CD4-positive, alpha-beta memory T cell (primary cell): ENCODE measurements at regions not wholly inside any gene's neighbourhood (a gene's known extent, or its start where the extent isn't known, plus 50 kb on each side); places are given as distances from the start of the nearest gene placed in this dataset.
A peak's percentile ranks its signal among the peaks of the same experiment; 100 is the strongest.

Experiments used
- CTCF ChIA-PET: fragments of 350-600 bp; sonication (Branson Sonifier 250); formaldehyde crosslinking; loops from one replicate; lab custom pipeline; 2021; ENCODE audit warnings: inconsistent platforms; ENCODE audit not compliant: partially characterized antibody; lab: Charles Lee
- POLR2A ChIA-PET: fragments of 350-600 bp; sonication (Branson Sonifier 250); formaldehyde crosslinking; loops from one replicate; lab custom pipeline; 2021; ENCODE audit not compliant: partially characterized antibody; lab: Charles Lee
- DNase-seq, 5 donors: peaks; one replicate each; pipeline versions ENCODE4 v3.0.0 to v3.0.0-alpha.2; 2020 to 2022; ENCODE audit warnings: mixed read lengths in 1 of 5
- H3K27ac ChIP-seq: one replicate; pipeline ENCODE4 v1.7.0; 2013; ENCODE audit warnings: low read depth, low read length
- H3K27me3 ChIP-seq: 2 replicates; pipeline ENCODE4 v1.7.0; 2013; ENCODE audit warnings: mild to moderate bottlenecking, low read length, moderate library complexity; ENCODE audit not compliant: insufficient read depth
- H3K36me3 ChIP-seq: 2 replicates; pipeline ENCODE4 v1.7.0; 2013; ENCODE audit warnings: mild to moderate bottlenecking, low read length, moderate library complexity; ENCODE audit not compliant: insufficient read depth
- H3K4me1 ChIP-seq: 2 replicates; pipeline ENCODE4 v1.7.0; 2013; ENCODE audit warnings: mild to moderate bottlenecking, low read length, moderate library complexity; ENCODE audit not compliant: insufficient read depth
- H3K4me3 ChIP-seq, 2 donors: one replicate each; pipeline ENCODE4 v1.7.0; 2013; ENCODE audit warnings: low read length in 2 of 2, mild to moderate bottlenecking in 1 of 2
- H3K9me3 ChIP-seq, 2 donors: one replicate each; pipeline ENCODE4 v1.7.0; 2013; ENCODE audit warnings: low read length in 2 of 2, control low read depth in 1 of 2; ENCODE audit not compliant: control insufficient read depth in 1 of 2
- H3K27ac Mint-ChIP-seq, 7 donors: one replicate each; pipeline ENCODE4 v1.8.0; 2020 to 2021; ENCODE audit warnings: mixed read lengths in 7 of 7, mild to moderate bottlenecking in 6 of 7, inconsistent platforms in 3 of 7, moderate library complexity in 3 of 7
- H3K27me3 Mint-ChIP-seq, 2 donors: one replicate each; pipeline ENCODE4 v1.8.0; 2020 to 2021; ENCODE audit warnings: mixed read lengths in 2 of 2
- H3K36me3 Mint-ChIP-seq, 2 donors: one replicate each; pipeline ENCODE4 v1.8.0; 2020 to 2021; ENCODE audit warnings: mixed read lengths in 2 of 2, inconsistent platforms in 1 of 2, mild to moderate bottlenecking in 1 of 2
- H3K4me1 Mint-ChIP-seq, 4 donors: one replicate each; pipeline ENCODE4 v1.8.0; 2020 to 2021; ENCODE audit warnings: mixed read lengths in 4 of 4, mild to moderate bottlenecking in 1 of 4
- H3K4me3 Mint-ChIP-seq, 8 donors: one replicate each; pipeline ENCODE4 v1.8.0; 2020 to 2021; ENCODE audit warnings: mixed read lengths in 8 of 8, mild to moderate bottlenecking in 7 of 8, moderate library complexity in 6 of 8, inconsistent platforms in 3 of 8
- H3K9me3 Mint-ChIP-seq, 8 donors: one replicate each; pipeline ENCODE4 v1.8.0; 2020 to 2021; ENCODE audit warnings: mixed read lengths in 8 of 8, mild to moderate bottlenecking in 5 of 8, inconsistent platforms in 3 of 8, moderate library complexity in 1 of 8
- intact Hi-C: fragments of 100-400 bp; cut with micrococcal nuclease; formaldehyde crosslinking; loops from one replicate; pipeline ENCODE4 v1.15.1; 2023

- ChIA-PET CTCF (interaction anchor here (1.0 to 1.6 kb wide), 3 partner anchors 21 to 31 kb away, joined by 3 to 4 read pairs (median 4); no protein-coding TSS in a partner anchor), POLR2A (no interaction called here)
- Mint-ChIP-seq H3K4me3 (no peak overlapping the region), H3K27me3 (peaks cover 1 to 18% of the 10 kb centered on the region in 2 donors), H3K27ac (no peak overlapping the region), H3K9me3 (no peaks in the 10 kb centered on the region), H3K4me1 (no peaks in the 10 kb centered on the region), H3K36me3 (no peaks in the 10 kb centered on the region)
- DNase-seq = no peak
- H3K4me1 ChIP-seq = no peaks in the 10 kb centered on the region
- intact Hi-C loops = no loop called here
- H3K4me3 ChIP-seq = no peak overlapping the region
- no peak overlapping the region for H3K27ac ChIP-seq
- H3K36me3 ChIP-seq = no peaks in the 10 kb centered on the region
- no peaks in the 10 kb centered on the region for H3K27me3 ChIP-seq
- H3K9me3 ChIP-seq = no peaks in the 10 kb centered on the region
Measured at GRCh38 chr10:30560326-30560725, 69.2 kb downstream of the LYZL2 start.

GRCh38 chr10:30559180-30559579, 70.4 kb downstream of the LYZL2 start:
- no peak for DNase-seq
- Histone ChIP-seq H3K27me3 (no peaks in the 10 kb centered on the region), H3K27ac (no peak overlapping the region), H3K9me3 (no peaks in the 10 kb centered on the region), H3K4me1 (no peaks in the 10 kb centered on the region), H3K36me3 (no peaks in the 10 kb centered on the region), H3K4me3 (no peak overlapping the region)
- Mint-ChIP-seq H3K27ac (no peak overlapping the region), H3K4me3 (no peak overlapping the region), H3K36me3 (no peaks in the 10 kb centered on the region), H3K27me3 (peaks cover 1 to 16% of the 10 kb centered on the region in 2 donors), H3K9me3 (no peaks in the 10 kb centered on the region), H3K4me1 (peaks cover 0 to 2% (median 0%) of the 10 kb centered on the region in 4 donors)
- ChIA-PET POLR2A (no interaction called here), CTCF (interaction anchor here (0.9 to 1.6 kb wide), 4 partner anchors 18 to 32 kb away, joined by 3 to 4 read pairs (median 4); no protein-coding TSS in a partner anchor)
- intact Hi-C loops = no loop called here

GRCh38 chr10:30558411-30558810, 71.1 kb downstream of the LYZL2 start:
- no peak for DNase-seq
- H3K4me3 ChIP-seq = no peak overlapping the region
- no peaks in the 10 kb centered on the region for H3K9me3 ChIP-seq
- Mint-ChIP-seq H3K27me3 (peaks cover 1 to 9% of the 10 kb centered on the region in 2 donors), H3K9me3 (no peaks in the 10 kb centered on the region), H3K4me1 (peaks cover 0 to 2% (median 0%) of the 10 kb centered on the region in 4 donors), H3K27ac (no peak overlapping the region), H3K4me3 (no peak overlapping the region), H3K36me3 (no peaks in the 10 kb centered on the region)
- no peaks in the 10 kb centered on the region for H3K36me3 ChIP-seq
- no peaks in the 10 kb centered on the region for H3K27me3 ChIP-seq
- ChIA-PET POLR2A (no interaction called here), CTCF (interaction anchor here (0.9 kb wide), 1 partner anchor 19 kb away, joined by 3 read pairs; no protein-coding TSS in a partner anchor)
- no peaks in the 10 kb centered on the region for H3K4me1 ChIP-seq
- no peak overlapping the region for H3K27ac ChIP-seq
- intact Hi-C loops = no loop called here

GRCh38 chr10:30557884-30558283, 71.7 kb downstream of the LYZL2 start:
- POLR2A ChIA-PET = no interaction called here
- Histone ChIP-seq H3K4me3 (no peak overlapping the region), H3K9me3 (no peaks in the 10 kb centered on the region), H3K4me1 (no peaks in the 10 kb centered on the region), H3K27ac (no peak overlapping the region), H3K36me3 (no peaks in the 10 kb centered on the region), H3K27me3 (no peaks in the 10 kb centered on the region)
- Mint-ChIP-seq H3K4me3 (no peak overlapping the region), H3K9me3 (no peaks in the 10 kb centered on the region), H3K27ac (no peak overlapping the region), H3K36me3 (no peaks in the 10 kb centered on the region), H3K4me1 (peaks cover 0 to 2% (median 0%) of the 10 kb centered on the region in 4 donors), H3K27me3 (peaks cover 1 to 3% of the 10 kb centered on the region in 2 donors)
- DNase-seq = no peak
- CTCF ChIA-PET = interaction anchor here (0.9 kb wide), 1 partner anchor 19 kb away, joined by 3 read pairs; no protein-coding TSS in a partner anchor
- intact Hi-C loops = no loop called here

- peak overlapping the region in 1 of 7 donors; percentile 26 for H3K27ac Mint-ChIP-seq
- no peak overlapping the region for H3K4me3 Mint-ChIP-seq
- CTCF ChIA-PET = interaction anchor here (0.7 to 1.8 kb wide), 2 partner anchors 22 to 164 kb away, joined by 3 to 4 read pairs; no protein-coding TSS in a partner anchor
Measured at GRCh38 chr10:30556189-30556588, 73.4 kb downstream of the LYZL2 start.

GRCh38 chr10:30555465-30555864, 74.1 kb downstream of the LYZL2 start:
- POLR2A ChIA-PET = no interaction called here
- intact Hi-C loops = no loop called here
- no peaks in the 10 kb centered on the region for H3K27me3 Mint-ChIP-seq
- CTCF ChIA-PET = interaction anchor here (1.7 kb wide), 1 partner anchor 11 kb away, joined by 4 read pairs; no protein-coding TSS in a partner anchor
- Histone ChIP-seq H3K36me3 (no peaks in the 10 kb centered on the region), H3K9me3 (no peaks in the 10 kb centered on the region), H3K4me1 (no peaks in the 10 kb centered on the region), H3K27me3 (no peaks in the 10 kb centered on the region), H3K27ac (no peak overlapping the region), H3K4me3 (no peak overlapping the region)
- peaks cover 0 to 5% (median 1%) of the 10 kb centered on the region in 4 donors for H3K4me1 Mint-ChIP-seq
- H3K4me3 Mint-ChIP-seq = no peak overlapping the region
- no peaks in the 10 kb centered on the region for H3K9me3 Mint-ChIP-seq
- H3K27ac Mint-ChIP-seq = no peak overlapping the region
- H3K36me3 Mint-ChIP-seq = no peaks in the 10 kb centered on the region
- DNase-seq = no peak

More at GRCh38 chr10:30556189-30556588, 73.4 kb downstream of the LYZL2 start:
- Histone ChIP-seq H3K9me3 (no peaks in the 10 kb centered on the region), H3K36me3 (no peaks in the 10 kb centered on the region), H3K27me3 (no peaks in the 10 kb centered on the region), H3K4me1 (no peaks in the 10 kb centered on the region), H3K27ac (no peak overlapping the region), H3K4me3 (no peak overlapping the region)
- Mint-ChIP-seq H3K9me3 (no peaks in the 10 kb centered on the region), H3K4me1 (peaks cover 0 to 2% (median 0%) of the 10 kb centered on the region in 4 donors), H3K36me3 (no peaks in the 10 kb centered on the region), H3K27me3 (peaks cover 0 to 1% of the 10 kb centered on the region in 2 donors)
- intact Hi-C loops = no loop called here
- POLR2A ChIA-PET = interaction anchor here (0.9 kb wide), 1 partner anchor 28 kb away, joined by 3 read pairs; no protein-coding TSS in a partner anchor
- no peak for DNase-seq

- DNase-seq = no peak
- H3K4me3 Mint-ChIP-seq = no peak overlapping the region
- no peaks in the 10 kb centered on the region for H3K27me3 Mint-ChIP-seq
- H3K4me1 Mint-ChIP-seq = peaks cover 0 to 5% (median 1%) of the 10 kb centered on the region in 4 donors
- CTCF ChIA-PET = interaction anchor here (1.1 to 1.7 kb wide), 4 partner anchors 9 to 195 kb away, joined by 3 to 5 read pairs (median 4); no protein-coding TSS in a partner anchor
- no peaks in the 10 kb centered on the region for H3K36me3 Mint-ChIP-seq
- Histone ChIP-seq H3K27me3 (no peaks in the 10 kb centered on the region), H3K4me3 (no peak overlapping the region), H3K4me1 (no peaks in the 10 kb centered on the region), H3K36me3 (no peaks in the 10 kb centered on the region), H3K9me3 (no peaks in the 10 kb centered on the region), H3K27ac (no peak overlapping the region)
- no peaks in the 10 kb centered on the region for H3K9me3 Mint-ChIP-seq
- no peak overlapping the region for H3K27ac Mint-ChIP-seq
- intact Hi-C loops = no loop called here
- POLR2A ChIA-PET = no interaction called here
Measured at GRCh38 chr10:30554440-30554825, 75.1 kb downstream of the LYZL2 start.
